ENCODE measurements at regions not wholly inside any gene's neighbourhood (a gene's known extent, or its start where the extent isn't known, plus 50 kb on each side); places are given as distances from the start of the nearest gene placed in this dataset.
A peak's percentile ranks its signal among the peaks of the same experiment; 100 is the strongest.

DNA sequence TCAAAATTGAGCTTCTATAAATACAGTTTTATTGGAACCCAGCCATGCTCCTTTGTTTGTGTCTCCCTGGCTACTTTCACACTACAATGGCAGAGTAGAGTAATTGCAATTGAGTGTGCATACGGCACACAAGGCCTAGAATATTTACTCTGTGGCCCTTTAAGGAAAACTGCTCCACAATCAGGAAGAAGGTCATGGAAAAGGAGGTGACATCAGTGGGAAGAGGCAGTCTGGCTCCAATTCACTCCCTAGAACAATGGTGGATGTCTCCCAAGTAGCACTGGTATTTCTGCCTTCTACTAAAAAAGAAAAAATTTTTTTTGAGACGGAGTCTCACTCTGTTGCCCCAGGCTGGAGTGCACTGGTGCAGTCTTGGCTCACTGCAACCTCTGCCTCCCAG is 51.3 kb downstream of the KRTAP19-8 start:
- Histone ChIP-seq H3K36me3 (no peaks in the 10 kb centered on the region), H3K9me3 (no peaks in the 10 kb centered on the region), H3K27ac (peak overlapping the region in 9 of 12 donors; percentile 38 to 84 (median 68)), H3K4me1 (peaks cover 0 to 16% (median 0%) of the 10 kb centered on the region in 12 donors), H3K27me3 (no peaks in the 10 kb centered on the region), H3K4me3 (no peak overlapping the region)
- ATAC-seq (peak in 3 of 4 donors; percentile 51 to 95 (median 80)), DNase-seq (peak in 2 of 5 donors; percentile 29 to 46)
- no peak for TF ChIP-seq CTCF (IDR thresholded peaks at IDR 0.05)
- intact Hi-C loops (cut with DNase I) = loop anchor here in 1 of 10 donors (10.0 kb wide), 1 partner anchor 152 kb away; no protein-coding TSS in a partner anchor
- 19 to 52% (median 38%) methylated on average over 2 of the region's 2 CpGs for WGBS, 4 donors

GRCh38 chr21:30984889-30985288 is 53.4 kb downstream of the KRTAP19-8 start:
- H3K27ac ChIP-seq = no peak overlapping the region
- H3K4me3 ChIP-seq = no peak overlapping the region
- intact Hi-C loops (cut with DNase I) = loop anchor here in 1 of 10 donors (10.0 kb wide), 1 partner anchor 150 kb away; no protein-coding TSS in a partner anchor
- ATAC-seq = no peak
- 84 to 92% (median 88%) methylated on average over 3 of the region's 3 CpGs for WGBS, 4 donors
- H3K27me3 ChIP-seq = no peaks in the 10 kb centered on the region
- no peak for DNase-seq
- peaks cover 0 to 31% (median 0%) of the 10 kb centered on the region in 12 donors for H3K4me1 ChIP-seq
- TF ChIP-seq CTCF (IDR thresholded peaks at IDR 0.05) (no peak), POLR2A (IDR thresholded peaks at IDR 0.05) (no peak)
- H3K36me3 ChIP-seq = no peaks in the 10 kb centered on the region
- no peaks in the 10 kb centered on the region for H3K9me3 ChIP-seq

DNA sequence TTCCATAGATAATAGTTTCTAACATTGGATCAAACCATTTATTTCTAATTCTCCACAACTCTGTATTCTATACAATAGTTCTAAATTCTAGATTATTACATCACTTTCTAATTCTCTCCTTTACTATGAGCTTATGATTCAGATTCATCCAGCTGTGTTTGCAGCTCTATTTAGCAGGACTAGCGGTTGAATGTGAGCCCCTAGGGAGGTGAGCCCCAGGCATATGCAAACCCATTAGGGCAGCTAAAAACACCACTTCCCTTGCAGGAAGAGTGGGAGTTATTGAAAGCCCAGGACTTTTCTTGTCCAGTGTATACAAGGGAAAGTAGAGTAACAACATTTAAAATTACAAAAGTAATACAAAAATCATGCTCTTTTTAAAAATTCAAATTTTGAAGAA is 56.9 kb downstream of the KRTAP19-8 start:
- Histone ChIP-seq H3K27me3 (no peaks in the 10 kb centered on the region), H3K27ac (peak overlapping the region in 6 of 12 donors; percentile 3 to 46 (median 20)), H3K4me1 (peaks cover 0 to 20% (median 0%) of the 10 kb centered on the region in 12 donors), H3K4me3 (no peak overlapping the region), H3K36me3 (no peaks in the 10 kb centered on the region), H3K9me3 (no peaks in the 10 kb centered on the region)
- no peak for TF ChIP-seq POLR2A (IDR thresholded peaks at IDR 0.05)
- TF ChIP-seq CTCF (IDR thresholded peaks at IDR 0.05) = no peak
- intact Hi-C loops (cut with DNase I) = loop anchor here in 1 of 10 donors (10.0 kb wide), 1 partner anchor 147 kb away; no protein-coding TSS in a partner anchor
- DNase-seq (peak in 1 of 5 donors; percentile 17), ATAC-seq (peak in 1 of 4 donors; percentile 81)
- 17 to 39% (median 35%) methylated on average over 1 of the region's 1 CpG for WGBS, 4 donors

GRCh38 chr21:30979054-30979453 is 59.2 kb downstream of the KRTAP19-8 start:
- Histone ChIP-seq H3K27ac (peak overlapping the region in 4 of 12 donors; percentile 9 to 46 (median 41)), H3K36me3 (no peaks in the 10 kb centered on the region), H3K4me3 (no peak overlapping the region), H3K9me3 (no peaks in the 10 kb centered on the region), H3K27me3 (no peaks in the 10 kb centered on the region), H3K4me1 (peaks cover 0 to 19% (median 0%) of the 10 kb centered on the region in 12 donors)
- no peak for TF ChIP-seq CTCF (IDR thresholded peaks at IDR 0.05)
- TF ChIP-seq POLR2A (IDR thresholded peaks at IDR 0.05) = no peak
- no peak for DNase-seq
- ATAC-seq = no peak
- WGBS, 4 donors = 79 to 93% (median 88%) methylated on average over 1 of the region's 1 CpG
- intact Hi-C loops (cut with DNase I) = no loop called here

Measured in heart left ventricle (tissue), 16 donors.